ENCODE measurements at regions not wholly inside any gene's neighbourhood (a gene's known extent, or its start where the extent isn't known, plus 50 kb on each side); places are given as distances from the start of the nearest gene placed in this dataset.

GRCh38 chr10:123480845-123481244 is 185.3 kb upstream of the GPR26 start:
- no peak overlapping the region for H3K27ac ChIP-seq (ENCODE audit: extremely low read depth, low read depth, low read length)
- intact Hi-C loops (cut with micrococcal nuclease) (no loop called here), in situ Hi-C loops (cut with MboI) (no loop called here)
- H3K4me3 ChIP-seq = no peak overlapping the region
- H4K20me1 ChIP-seq (replicated peaks; ENCODE audit: control insufficient read depth, insufficient read depth, low read length) = no peaks in the 10 kb centered on the region
- H3K79me2 ChIP-seq (ENCODE audit: control insufficient read depth, insufficient read depth, low read length) = no peaks in the 10 kb centered on the region
- no peak overlapping the region for H3K4me2 ChIP-seq (ENCODE audit: insufficient read depth, low read length)
- ChIA-PET CTCF (ENCODE audit: low intra/inter-chr PET ratio) (no interaction called here), POLR2A (no interaction called here)
- no peaks in the 10 kb centered on the region for H3K36me3 ChIP-seq (ENCODE audit: control insufficient read depth, insufficient read depth, low read length)
- H3K27me3 ChIP-seq (ENCODE audit: control insufficient read depth in 2 of 2, insufficient read depth in 2 of 2, low read length in 2 of 2) = peaks cover 0 to 10% of the 10 kb centered on the region in 2 experiments; a peak in 3 of 5 replicates
- no TSS peak for BruUV-seq (replicated peaks)
- WGBS (ENCODE audit: insufficient coverage, low coverage, missing lambda C conversion rate) = 0% methylated on average over 8 of the region's 9 CpGs
- H3K9ac ChIP-seq (ENCODE audit: insufficient read depth in 1 of 2, low read depth in 2 of 2, low read length in 2 of 2) = no peak overlapping the region
- no peaks in the 10 kb centered on the region for H3K9me1 ChIP-seq (ENCODE audit: control insufficient read depth, insufficient read depth, low read length)
- H3K4me1 ChIP-seq (replicated peaks in 1 of 2; ENCODE audit: control insufficient read depth in 2 of 2, insufficient read depth in 2 of 2, low read length in 2 of 2) = no peaks in the 10 kb centered on the region
- H3K9me3 ChIP-seq (replicated peaks; ENCODE audit: control insufficient read depth, insufficient read depth, low read depth, low read length) = no peaks in the 10 kb centered on the region
- TF ChIP-seq PCBP1 (IDR thresholded peaks at IDR 0.05; ENCODE audit: low read depth, low read length, poor library complexity, severe bottlenecking) (no peak), MITF (IDR thresholded peaks at IDR 0.05) (no peak), BRCA1 (IDR thresholded peaks at IDR 0.05) (no peak), BRCA1 (CRISPR knock-in tag; IDR thresholded peaks at IDR 0.05) (no peak), CREB1 (IDR thresholded peaks at IDR 0.05) (no peak), CREB1 (CRISPR knock-in tag; IDR thresholded peaks at IDR 0.05) (no peak), NCOA2 (IDR thresholded peaks at IDR 0.05; ENCODE audit: partially characterized antibody in 2 of 2) (no peak), JUND (IDR thresholded peaks at IDR 0.05; ENCODE audit: borderline replicate concordance, low read depth, low read length) (no peak), JUND (tag; IDR thresholded peaks at IDR 0.05; ENCODE audit: borderline replicate concordance, low read depth, low read length) (no peak), ZKSCAN3 (CRISPR knock-in tag; IDR thresholded peaks at IDR 0.05) (no peak), ZNF589 (CRISPR knock-in tag; IDR thresholded peaks at IDR 0.05; ENCODE audit: low read depth) (no peak), TAF7 (tag; IDR thresholded peaks at IDR 0.05) (no peak), HNRNPK (IDR thresholded peaks at IDR 0.05; ENCODE audit: low read depth, low read length, poor library complexity, severe bottlenecking) (no peak), ELF1 (tag; IDR thresholded peaks at IDR 0.05) (no peak), ZNF408 (CRISPR knock-in tag; IDR thresholded peaks at IDR 0.05; ENCODE audit: low read depth) (no peak), THRA (IDR thresholded peaks at IDR 0.05) (no peak), ZNF740 (CRISPR knock-in tag; IDR thresholded peaks at IDR 0.05) (no peak), ZNF740 (tag; IDR thresholded peaks at IDR 0.05) (no peak)
- H2AFZ ChIP-seq (ENCODE audit: low read depth, low read length) = no peak overlapping the region
- FAIRE-seq = no peak
- no peak for ATAC-seq
- no peak for DNase-seq (ENCODE audit: extremely low read depth in 1 of 4, low spot score in 3 of 4)
